ENCODE measurements at regions not wholly inside any gene's neighbourhood (a gene's known extent, or its start where the extent isn't known, plus 50 kb on each side); places are given as distances from the start of the nearest gene placed in this dataset.

- no peak for TF ChIP-seq CTCF (IDR thresholded peaks at IDR 0.05; ENCODE audit: low read depth, low read length)
- no peak for TF ChIP-seq POLR2A (IDR thresholded peaks at IDR 0.05; ENCODE audit: extremely low read depth, insufficient read length)
Measured at GRCh38 chr2:217631115-217631514, 371.7 kb downstream of the TNS1 start.

All from NB4 (cell line).